ENCODE measurements at regions not wholly inside any gene's neighbourhood (a gene's known extent, or its start where the extent isn't known, plus 50 kb on each side); places are given as distances from the start of the nearest gene placed in this dataset.

DNA sequence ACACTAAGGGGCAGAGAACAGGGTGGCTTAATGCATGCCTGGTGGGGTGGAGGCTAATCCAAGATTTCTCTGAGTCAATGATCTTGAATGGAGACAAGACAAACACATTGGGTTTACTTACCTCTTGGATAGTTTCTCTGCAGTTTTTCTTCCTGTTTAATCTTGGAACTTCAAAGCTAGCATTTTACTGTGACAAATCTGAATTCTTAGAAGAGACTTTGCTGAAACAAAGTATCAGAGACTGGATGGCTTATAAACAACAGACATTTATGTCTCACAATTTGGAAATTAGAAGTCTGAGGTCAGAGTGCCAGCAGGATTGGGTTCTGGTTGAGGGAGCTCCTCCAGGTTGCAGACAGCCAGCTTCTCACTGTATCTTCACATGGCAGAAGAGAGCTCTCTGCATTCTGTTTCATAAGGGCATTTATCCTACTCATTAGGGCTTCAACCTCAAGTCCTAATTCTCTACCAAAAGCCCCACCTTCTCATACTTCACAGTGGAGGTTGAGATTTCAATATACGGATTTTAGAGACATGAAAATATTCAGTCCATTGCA is 921.8 kb downstream of the VRK1 start:
- no peak for DNase-seq (ENCODE audit: insufficient read length, low spot score)
- FAIRE-seq = no peak

DNA sequence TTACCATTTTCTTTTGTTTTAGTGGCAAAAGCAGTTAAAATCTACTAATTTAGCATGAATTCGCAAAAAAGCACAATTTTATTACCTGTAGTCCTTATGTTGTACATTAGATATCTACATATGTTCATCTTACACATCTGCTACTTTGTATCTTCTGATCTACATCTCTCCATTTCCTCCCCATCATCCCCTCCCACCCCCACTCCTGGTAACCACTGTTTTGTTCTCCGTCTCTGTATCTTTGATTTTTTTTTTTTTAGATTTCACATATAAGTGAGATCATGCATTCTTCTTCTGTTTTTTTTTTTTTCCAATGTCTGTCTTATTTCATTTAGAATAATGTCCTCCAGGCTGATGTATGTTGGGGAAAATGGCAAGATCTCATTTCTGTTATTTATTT is 922.7 kb downstream of the VRK1 start:
- FAIRE-seq (no peak), DNase-seq (ENCODE audit: insufficient read length, low spot score) (no peak)
- TF ChIP-seq TAF1 (IDR thresholded peaks at IDR 0.05; ENCODE audit: low read depth, low read length) (no peak), POU2F2 (IDR thresholded peaks at IDR 0.05; ENCODE audit: low read depth, low read length) (no peak), PAX5 (IDR thresholded peaks at IDR 0.05; ENCODE audit: insufficient read depth, low read length, severe bottlenecking) (no peak), POLR2A (IDR thresholded peaks at IDR 0.05; ENCODE audit: low read depth, low read length) (no peak), SPI1 (IDR thresholded peaks at IDR 0.05; ENCODE audit: low read depth, low read length) (no peak)

More for the DNA sequence above, 921.8 kb downstream of the VRK1 start:
- TF ChIP-seq POLR2AphosphoS5 (IDR thresholded peaks at IDR 0.05; ENCODE audit: low read depth, low read length) (no peak), PAX5 (IDR thresholded peaks at IDR 0.05; ENCODE audit: insufficient read depth, low read length, severe bottlenecking) (no peak), POU2F2 (IDR thresholded peaks at IDR 0.05; ENCODE audit: low read depth, low read length) (no peak), SPI1 (IDR thresholded peaks at IDR 0.05; ENCODE audit: low read depth, low read length) (no peak), POLR2A (IDR thresholded peaks at IDR 0.05; ENCODE audit: low read depth, low read length) (no peak), TAF1 (IDR thresholded peaks at IDR 0.05; ENCODE audit: low read depth, low read length) (no peak)

DNA sequence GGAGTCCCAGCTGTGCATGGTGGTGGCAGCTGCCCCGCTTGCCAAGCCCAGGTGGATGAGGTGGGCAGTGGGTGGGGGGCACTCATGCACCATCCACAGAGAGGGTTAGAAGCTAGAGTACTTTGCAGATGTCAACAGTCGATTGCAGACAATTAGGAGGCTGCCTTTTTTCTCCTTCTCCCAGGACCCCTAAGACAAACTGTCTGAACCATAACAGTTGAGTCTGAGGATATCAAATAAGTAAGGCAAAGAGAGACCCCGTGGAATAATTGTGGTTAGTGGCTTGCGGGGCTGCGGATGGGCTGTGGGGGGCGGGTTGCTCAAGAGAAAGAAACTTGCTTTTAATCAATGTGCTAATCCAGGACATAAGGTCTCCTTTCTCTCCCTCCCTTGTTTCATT is 926.2 kb downstream of the VRK1 start:
- no peak for TF ChIP-seq SPI1 (IDR thresholded peaks at IDR 0.05; ENCODE audit: low read depth, low read length)
- no peak for TF ChIP-seq POLR2A (IDR thresholded peaks at IDR 0.05; ENCODE audit: low read depth, low read length)
- TF ChIP-seq POU2F2 (IDR thresholded peaks at IDR 0.05; ENCODE audit: low read depth, low read length) = no peak
- TF ChIP-seq POLR2AphosphoS5 (IDR thresholded peaks at IDR 0.05; ENCODE audit: low read depth, low read length) = no peak
- TF ChIP-seq TAF1 (IDR thresholded peaks at IDR 0.05; ENCODE audit: low read depth, low read length) = no peak
- no peak for TF ChIP-seq PAX5 (IDR thresholded peaks at IDR 0.05; ENCODE audit: insufficient read depth, low read length, severe bottlenecking)
- no peak for DNase-seq (ENCODE audit: insufficient read length, low spot score)
- FAIRE-seq = no peak

DNA sequence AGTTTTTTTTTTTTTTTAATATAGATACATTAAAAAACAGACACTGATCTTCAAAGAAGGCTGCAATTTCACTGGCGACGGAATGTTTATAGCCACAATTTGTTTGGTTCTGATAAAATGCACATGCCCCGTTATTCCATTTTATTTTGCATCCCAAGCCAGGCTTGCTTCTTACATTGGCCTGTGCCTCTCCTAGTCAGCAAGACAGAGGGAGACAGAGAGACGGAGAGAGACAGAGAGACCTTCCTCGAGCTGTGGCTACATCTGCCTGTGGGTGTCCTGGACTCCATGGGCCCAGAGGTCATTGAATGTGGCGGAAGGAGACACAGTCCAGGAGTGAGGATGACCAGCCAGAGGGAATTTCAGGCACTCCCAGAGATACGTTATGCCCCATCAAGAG is 926.6 kb downstream of the VRK1 start:
- DNase-seq (ENCODE audit: insufficient read length, low spot score) (no peak), FAIRE-seq (no peak)
- no peak for TF ChIP-seq SPI1 (IDR thresholded peaks at IDR 0.05; ENCODE audit: low read depth, low read length)
- no peak for TF ChIP-seq POU2F2 (IDR thresholded peaks at IDR 0.05; ENCODE audit: low read depth, low read length)
- no peak for TF ChIP-seq POLR2A (IDR thresholded peaks at IDR 0.05; ENCODE audit: low read depth, low read length)
- TF ChIP-seq PAX5 (IDR thresholded peaks at IDR 0.05; ENCODE audit: insufficient read depth, low read length, severe bottlenecking) = no peak
- TF ChIP-seq POLR2AphosphoS5 (IDR thresholded peaks at IDR 0.05; ENCODE audit: low read depth, low read length) = no peak
- TF ChIP-seq TAF1 (IDR thresholded peaks at IDR 0.05; ENCODE audit: low read depth, low read length) = no peak

DNA sequence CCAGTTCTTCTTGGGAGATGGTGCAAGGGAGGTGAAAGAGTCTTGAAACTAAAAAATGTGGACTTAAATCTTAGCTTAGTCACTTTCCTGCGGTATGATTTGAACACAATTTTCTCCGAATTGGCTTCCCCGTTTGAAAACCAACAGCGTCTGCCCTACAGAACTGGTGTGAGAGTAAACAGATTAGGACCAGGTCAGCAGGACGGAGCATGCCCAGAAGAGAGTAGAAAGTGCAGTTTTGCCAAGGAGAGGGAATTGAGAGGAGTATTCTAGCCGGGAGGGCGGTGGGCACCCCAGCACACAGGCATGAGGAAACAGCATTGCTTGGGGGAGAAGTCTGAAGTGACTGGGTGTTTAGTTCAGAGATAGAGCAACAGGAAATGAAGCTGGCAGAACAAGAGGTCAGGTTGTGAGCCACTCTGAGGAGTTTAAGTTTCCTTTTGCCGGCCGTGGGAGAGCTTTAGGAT is 927.1 kb downstream of the VRK1 start:
- TF ChIP-seq POLR2AphosphoS5 (IDR thresholded peaks at IDR 0.05; ENCODE audit: low read depth, low read length) (no peak), POLR2A (IDR thresholded peaks at IDR 0.05; ENCODE audit: low read depth, low read length) (no peak), PAX5 (IDR thresholded peaks at IDR 0.05; ENCODE audit: insufficient read depth, low read length, severe bottlenecking) (no peak), SPI1 (IDR thresholded peaks at IDR 0.05; ENCODE audit: low read depth, low read length) (no peak), TAF1 (IDR thresholded peaks at IDR 0.05; ENCODE audit: low read depth, low read length) (no peak), POU2F2 (IDR thresholded peaks at IDR 0.05; ENCODE audit: low read depth, low read length) (no peak)
- FAIRE-seq = no peak
- DNase-seq (ENCODE audit: insufficient read length, low spot score) = no peak

DNA sequence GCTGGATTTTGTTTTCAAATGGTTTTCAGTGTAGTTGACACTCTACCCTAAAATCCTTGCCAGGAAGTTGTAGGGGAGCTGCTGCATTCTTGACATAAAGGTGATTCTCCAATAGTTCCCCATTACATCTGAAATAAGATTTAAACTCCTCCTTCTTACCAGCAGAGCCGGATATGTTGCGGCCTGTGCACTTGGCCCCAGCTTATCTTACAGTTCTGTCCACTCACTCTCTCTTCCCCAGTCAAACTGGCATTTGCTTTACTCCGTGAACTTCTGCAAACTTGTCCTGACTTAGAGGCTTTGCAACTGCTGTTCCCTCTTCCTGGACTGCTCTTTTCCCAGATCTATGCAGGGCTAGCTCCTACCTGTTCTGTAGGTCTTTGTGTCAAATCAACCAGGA is 929.5 kb downstream of the VRK1 start:
- no peak for FAIRE-seq
- TF ChIP-seq POU2F2 (IDR thresholded peaks at IDR 0.05; ENCODE audit: low read depth, low read length) (no peak), POLR2AphosphoS5 (IDR thresholded peaks at IDR 0.05; ENCODE audit: low read depth, low read length) (no peak), TAF1 (IDR thresholded peaks at IDR 0.05; ENCODE audit: low read depth, low read length) (no peak), SPI1 (IDR thresholded peaks at IDR 0.05; ENCODE audit: low read depth, low read length) (no peak), POLR2A (IDR thresholded peaks at IDR 0.05; ENCODE audit: low read depth, low read length) (no peak), PAX5 (IDR thresholded peaks at IDR 0.05; ENCODE audit: insufficient read depth, low read length, severe bottlenecking) (no peak)
- DNase-seq (ENCODE audit: insufficient read length, low spot score) = no peak

DNA sequence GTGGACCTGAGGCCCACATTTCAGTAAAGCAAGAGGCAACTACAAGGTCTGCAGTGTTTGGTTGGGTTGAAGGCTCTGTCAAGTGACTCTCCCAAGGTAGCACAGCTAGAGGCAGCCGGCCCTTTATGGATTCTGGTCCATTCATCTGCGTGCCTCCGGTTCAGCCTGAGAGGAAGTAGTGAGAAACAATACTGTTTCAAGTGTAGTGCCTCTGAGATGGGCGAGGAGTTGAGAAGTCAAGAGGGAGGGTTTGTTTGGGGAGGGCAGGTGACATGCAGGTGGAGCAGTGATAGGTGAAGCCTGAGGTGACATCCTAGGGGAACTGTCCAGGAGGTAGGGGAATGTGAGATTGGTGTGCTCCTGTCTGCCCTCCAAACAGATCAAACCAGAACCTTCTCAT is 933.5 kb downstream of the VRK1 start:
- FAIRE-seq = no peak
- TF ChIP-seq POLR2AphosphoS5 (IDR thresholded peaks at IDR 0.05; ENCODE audit: low read depth, low read length) (no peak), SPI1 (IDR thresholded peaks at IDR 0.05; ENCODE audit: low read depth, low read length) (no peak), TAF1 (IDR thresholded peaks at IDR 0.05; ENCODE audit: low read depth, low read length) (no peak), POU2F2 (IDR thresholded peaks at IDR 0.05; ENCODE audit: low read depth, low read length) (no peak), POLR2A (IDR thresholded peaks at IDR 0.05; ENCODE audit: low read depth, low read length) (no peak)
- no peak for DNase-seq (ENCODE audit: insufficient read length, low spot score)

DNA sequence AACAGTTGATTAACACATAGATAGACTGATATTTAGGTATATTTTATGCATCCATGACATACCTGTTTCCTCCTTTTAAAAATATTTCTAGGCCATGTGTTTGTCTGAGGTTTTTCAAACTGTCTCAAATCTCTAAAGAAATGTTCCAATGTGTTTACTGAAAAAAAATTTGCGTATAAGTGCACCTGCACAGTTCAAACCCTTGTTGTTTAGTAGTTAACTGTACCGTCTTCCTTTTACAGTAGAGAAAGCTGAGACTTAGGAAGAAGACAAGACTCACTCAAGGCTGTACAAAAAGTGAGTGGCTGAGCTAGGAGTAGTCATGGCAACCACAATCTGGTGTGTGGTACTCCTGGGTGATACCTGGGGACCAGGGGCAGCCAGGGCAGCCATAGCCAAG is 934.6 kb downstream of the VRK1 start:
- no peak for TF ChIP-seq PAX5 (IDR thresholded peaks at IDR 0.05; ENCODE audit: insufficient read depth, low read length, severe bottlenecking)
- TF ChIP-seq POU2F2 (IDR thresholded peaks at IDR 0.05; ENCODE audit: low read depth, low read length) = no peak
- no peak for TF ChIP-seq POLR2AphosphoS5 (IDR thresholded peaks at IDR 0.05; ENCODE audit: low read depth, low read length)
- TF ChIP-seq SPI1 (IDR thresholded peaks at IDR 0.05; ENCODE audit: low read depth, low read length) = no peak
- no peak for TF ChIP-seq TAF1 (IDR thresholded peaks at IDR 0.05; ENCODE audit: low read depth, low read length)
- no peak for TF ChIP-seq POLR2A (IDR thresholded peaks at IDR 0.05; ENCODE audit: low read depth, low read length)
- no peak for FAIRE-seq
- DNase-seq (ENCODE audit: insufficient read length, low spot score) = no peak

DNA sequence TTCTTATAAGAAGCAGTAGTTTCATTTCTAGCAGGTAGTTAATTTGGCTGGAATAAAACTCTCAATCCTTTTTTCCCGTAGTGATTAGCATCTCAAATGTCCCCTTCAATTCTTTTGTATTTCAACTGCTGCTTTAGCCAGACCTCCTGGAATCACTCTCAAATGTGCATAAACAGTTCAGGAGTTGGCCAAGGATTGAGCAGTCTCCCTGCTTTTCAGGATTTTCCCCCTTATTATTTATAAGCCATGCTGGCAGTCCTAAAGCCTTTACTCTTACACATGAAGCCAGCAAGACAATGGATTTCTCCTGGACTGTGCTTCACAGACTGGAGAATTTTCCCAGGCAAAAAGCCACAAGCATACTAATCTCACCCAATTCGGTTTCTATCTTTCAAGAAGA is 950.1 kb downstream of the VRK1 start:
- no peak for FAIRE-seq

DNA sequence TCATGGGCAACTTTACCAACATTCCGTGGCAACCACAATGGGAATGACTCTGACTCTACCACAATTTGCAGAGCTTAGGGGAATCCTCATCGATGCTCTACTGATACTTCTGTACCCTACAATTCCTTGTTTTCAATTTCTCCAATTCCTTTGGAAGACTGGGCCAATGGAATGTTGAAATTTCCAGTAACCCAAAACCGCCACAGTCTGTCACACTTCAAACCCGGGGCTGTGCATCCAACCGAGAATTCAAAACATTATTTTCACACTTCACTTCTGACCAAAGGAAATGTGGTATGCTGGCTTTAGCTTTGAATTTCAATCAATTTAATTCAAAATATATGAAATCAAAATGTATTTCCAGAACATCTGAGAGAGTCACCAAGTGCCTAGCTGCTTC is 951.4 kb downstream of the VRK1 start:
- DNase-seq (ENCODE audit: insufficient read length, low spot score) (no peak), FAIRE-seq (no peak)
- TF ChIP-seq POLR2A (IDR thresholded peaks at IDR 0.05; ENCODE audit: low read depth, low read length) (no peak), POLR2AphosphoS5 (IDR thresholded peaks at IDR 0.05; ENCODE audit: low read depth, low read length) (no peak), POU2F2 (IDR thresholded peaks at IDR 0.05; ENCODE audit: low read depth, low read length) (no peak), SPI1 (IDR thresholded peaks at IDR 0.05; ENCODE audit: low read depth, low read length) (no peak), PAX5 (IDR thresholded peaks at IDR 0.05; ENCODE audit: insufficient read depth, low read length, severe bottlenecking) (no peak)

More for the DNA sequence above, 950.1 kb downstream of the VRK1 start:
- DNase-seq (ENCODE audit: insufficient read length, low spot score) = no peak
- TF ChIP-seq PAX5 (IDR thresholded peaks at IDR 0.05; ENCODE audit: insufficient read depth, low read length, severe bottlenecking) = no peak
- no peak for TF ChIP-seq POLR2A (IDR thresholded peaks at IDR 0.05; ENCODE audit: low read depth, low read length)
- TF ChIP-seq POU2F2 (IDR thresholded peaks at IDR 0.05; ENCODE audit: low read depth, low read length) = no peak
- TF ChIP-seq SPI1 (IDR thresholded peaks at IDR 0.05; ENCODE audit: low read depth, low read length) = no peak
- no peak for TF ChIP-seq TAF1 (IDR thresholded peaks at IDR 0.05; ENCODE audit: low read depth, low read length)
- TF ChIP-seq POLR2AphosphoS5 (IDR thresholded peaks at IDR 0.05; ENCODE audit: low read depth, low read length) = no peak

Data from GM12891 (cell line).